Stimulated activated CD8-positive, alpha-beta memory T cell treated with anti-CD3 and anti-CD28 coated beads, Interleukin-15, amount 100 ng/mL, for 1 hour (primary cell): ENCODE measurements at regions not wholly inside any gene's neighbourhood (a gene's known extent, or its start where the extent isn't known, plus 50 kb on each side); places are given as distances from the start of the nearest gene placed in this dataset.
A peak's percentile ranks its signal among the peaks of the same experiment; 100 is the strongest.
"Not testable (repeated sequence)": the region's sequence is repeated elsewhere in the genome, so short reads cannot be mapped to it uniquely, and the experiment has no call there.

Experiments
- DNase-seq: peaks from one replicate; pipeline ENCODE4 v3.0.0-alpha.2; 2020; ENCODE audit warnings: low read depth

DNA sequence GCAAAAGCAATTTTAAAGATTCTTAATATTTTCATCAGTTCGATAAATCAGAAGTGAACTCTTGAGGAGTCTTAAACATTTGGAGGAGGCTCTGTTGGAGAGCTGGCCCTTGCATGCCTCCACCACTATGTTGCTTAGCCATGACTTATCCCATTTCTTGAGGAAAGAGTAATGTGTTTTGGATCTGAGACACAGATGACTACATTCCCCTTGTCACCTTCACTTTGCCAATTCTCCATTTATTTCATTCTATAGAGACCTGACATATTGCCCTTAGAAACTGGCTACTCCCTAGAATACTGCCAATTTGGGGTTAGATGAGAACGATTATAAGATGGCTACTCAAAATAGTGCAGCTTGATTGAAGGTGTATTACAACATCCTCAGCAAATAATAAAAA lies 157.4 kb upstream of the TMEM260 start:
- no peak for DNase-seq

DNA sequence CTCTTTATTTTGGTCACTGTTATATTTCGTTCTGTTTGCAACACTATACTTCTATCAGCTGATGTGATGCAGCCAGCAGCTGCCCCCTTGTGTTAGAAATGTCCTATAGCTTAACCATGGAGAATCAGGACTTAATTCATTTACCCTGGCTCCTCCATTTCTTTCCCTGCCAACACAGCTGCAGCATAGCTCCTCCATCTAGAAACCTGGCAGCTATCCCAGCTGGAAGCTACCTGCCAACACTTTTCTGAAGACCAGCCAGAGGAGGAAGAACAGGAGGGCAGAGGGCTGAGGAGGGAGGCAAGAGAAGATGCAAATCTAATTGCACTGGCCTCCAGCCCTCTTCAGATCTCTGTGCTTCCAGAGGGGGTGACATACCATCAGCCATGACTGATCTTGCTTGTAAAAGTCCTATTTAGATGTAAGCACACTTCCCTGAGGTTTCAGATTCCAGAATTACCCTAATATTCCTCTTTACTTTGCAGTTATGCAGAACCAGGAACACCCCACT lies 156.8 kb upstream of the TMEM260 start:
- no peak for DNase-seq

DNA sequence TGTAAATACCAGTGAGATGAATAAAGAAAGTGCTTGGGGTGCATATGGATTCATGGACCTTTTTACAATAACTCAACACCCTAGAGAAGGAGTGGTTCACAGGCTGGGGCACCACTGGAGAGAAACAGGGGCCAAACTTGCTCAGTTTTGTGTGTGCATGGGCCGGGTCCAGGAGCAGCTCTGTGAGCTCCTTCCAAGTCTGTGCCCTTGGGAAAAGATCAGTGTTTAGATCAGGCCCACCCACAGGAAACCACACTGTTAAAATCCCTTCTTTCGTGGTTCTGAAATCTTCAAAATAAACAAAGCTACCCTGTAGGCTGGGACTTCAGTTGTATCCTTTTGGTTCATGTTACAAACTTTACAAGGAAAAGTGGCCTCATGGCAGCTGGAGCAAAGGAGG lies 156.1 kb upstream of the TMEM260 start:
- no peak for DNase-seq

DNA sequence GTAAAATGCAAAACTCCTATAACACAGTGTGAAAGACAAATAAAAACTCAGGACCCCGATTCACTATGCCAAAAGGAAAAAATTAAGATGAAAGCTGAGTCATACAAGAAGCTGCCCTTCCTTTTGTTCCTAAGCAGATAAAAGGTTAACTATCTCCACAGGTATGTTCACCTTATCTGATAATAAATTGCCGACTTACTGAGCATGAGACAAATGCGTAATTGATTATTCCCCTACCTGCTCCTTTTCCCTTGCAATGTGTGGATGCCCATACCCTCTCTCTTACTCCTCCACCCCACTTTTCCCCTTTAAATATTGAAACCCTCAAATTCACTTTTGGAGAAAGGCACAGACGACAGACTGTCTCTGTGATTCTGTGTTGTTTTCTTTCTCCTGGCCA lies 148.6 kb upstream of the TMEM260 start:
- no peak for DNase-seq

DNA sequence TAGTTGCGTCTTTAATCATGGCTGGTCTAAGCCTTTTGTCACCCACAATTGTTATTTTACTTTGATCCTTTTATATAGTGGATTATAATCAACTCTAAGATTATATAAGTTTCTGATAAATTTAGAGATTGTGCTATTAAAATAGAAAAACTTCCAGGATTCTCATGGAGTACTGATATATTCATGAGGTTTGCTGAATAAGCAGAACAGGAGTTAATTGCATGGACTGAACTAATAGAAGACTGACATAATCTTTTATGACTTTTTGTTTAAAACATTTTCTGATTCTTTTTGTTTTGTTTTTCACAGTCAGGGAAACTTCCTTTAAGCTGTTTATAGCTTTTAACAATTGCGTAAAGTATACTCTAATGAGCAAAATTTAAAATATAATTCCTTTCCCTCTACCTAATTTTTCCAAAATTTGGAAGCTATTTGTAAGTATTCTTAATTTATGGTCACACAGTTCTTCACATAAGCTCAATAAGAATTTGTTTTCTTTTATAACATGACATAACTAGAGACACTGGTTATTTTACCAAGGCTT lies 129.9 kb upstream of the TMEM260 start:
- no peak for DNase-seq

DNA sequence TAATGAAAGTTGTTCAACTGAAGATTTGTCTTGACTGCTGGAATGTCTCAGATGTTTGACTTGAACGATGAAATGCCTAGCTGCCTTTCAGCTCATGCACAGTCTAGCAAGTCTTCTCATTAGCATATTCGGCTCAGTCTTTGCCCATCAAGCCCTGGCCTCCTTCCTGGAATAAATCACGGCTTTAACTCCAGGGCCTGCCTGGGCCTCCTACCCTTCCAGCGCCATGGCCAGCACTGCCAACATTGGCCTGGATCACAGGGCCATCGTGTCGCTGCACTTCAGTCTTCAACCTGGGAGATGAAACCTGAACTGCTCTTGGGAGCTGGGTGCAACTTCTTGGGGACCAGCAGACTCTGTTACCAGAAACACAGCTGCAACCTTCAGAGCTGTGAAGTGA lies 126.7 kb upstream of the TMEM260 start:
- no peak for DNase-seq

DNA sequence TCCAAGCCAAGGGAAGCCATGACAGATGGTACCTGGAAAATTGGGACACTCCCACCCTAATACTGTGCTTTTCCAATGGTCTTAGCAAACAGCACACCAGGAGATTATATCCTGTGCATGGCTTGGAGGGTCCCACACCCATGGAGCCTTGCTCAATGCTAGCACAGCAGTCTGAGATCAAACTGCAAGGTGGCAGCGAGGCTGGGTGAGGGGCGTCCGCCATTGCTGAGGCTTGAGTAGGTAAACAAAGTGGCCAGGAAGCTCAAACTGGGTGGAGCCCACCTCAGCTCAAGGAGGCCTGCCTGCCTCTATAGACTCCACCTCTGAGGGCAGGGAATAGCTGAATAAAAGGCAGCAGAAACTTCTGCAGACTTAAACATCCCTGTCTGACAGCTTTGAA lies 124.9 kb upstream of the TMEM260 start:
- DNase-seq, result not testable (repeated sequence)

DNA sequence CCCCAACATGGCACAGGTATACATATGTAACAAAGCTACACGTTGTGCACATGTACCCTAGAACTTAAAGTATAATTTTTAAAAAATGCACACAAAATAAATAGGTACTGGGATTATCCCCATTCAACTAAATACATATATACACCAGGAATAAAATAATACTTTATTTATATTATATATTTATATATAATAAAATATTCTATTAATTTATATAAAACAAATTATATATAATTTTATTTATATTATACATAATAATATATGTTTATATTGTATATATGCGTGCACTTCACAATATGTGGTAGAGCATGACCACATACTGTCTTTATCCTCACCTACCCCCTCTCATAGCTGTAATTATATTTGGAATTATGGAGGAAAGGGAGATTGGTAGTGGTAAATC lies 119.1 kb upstream of the TMEM260 start:
- DNase-seq, result no peak

DNA sequence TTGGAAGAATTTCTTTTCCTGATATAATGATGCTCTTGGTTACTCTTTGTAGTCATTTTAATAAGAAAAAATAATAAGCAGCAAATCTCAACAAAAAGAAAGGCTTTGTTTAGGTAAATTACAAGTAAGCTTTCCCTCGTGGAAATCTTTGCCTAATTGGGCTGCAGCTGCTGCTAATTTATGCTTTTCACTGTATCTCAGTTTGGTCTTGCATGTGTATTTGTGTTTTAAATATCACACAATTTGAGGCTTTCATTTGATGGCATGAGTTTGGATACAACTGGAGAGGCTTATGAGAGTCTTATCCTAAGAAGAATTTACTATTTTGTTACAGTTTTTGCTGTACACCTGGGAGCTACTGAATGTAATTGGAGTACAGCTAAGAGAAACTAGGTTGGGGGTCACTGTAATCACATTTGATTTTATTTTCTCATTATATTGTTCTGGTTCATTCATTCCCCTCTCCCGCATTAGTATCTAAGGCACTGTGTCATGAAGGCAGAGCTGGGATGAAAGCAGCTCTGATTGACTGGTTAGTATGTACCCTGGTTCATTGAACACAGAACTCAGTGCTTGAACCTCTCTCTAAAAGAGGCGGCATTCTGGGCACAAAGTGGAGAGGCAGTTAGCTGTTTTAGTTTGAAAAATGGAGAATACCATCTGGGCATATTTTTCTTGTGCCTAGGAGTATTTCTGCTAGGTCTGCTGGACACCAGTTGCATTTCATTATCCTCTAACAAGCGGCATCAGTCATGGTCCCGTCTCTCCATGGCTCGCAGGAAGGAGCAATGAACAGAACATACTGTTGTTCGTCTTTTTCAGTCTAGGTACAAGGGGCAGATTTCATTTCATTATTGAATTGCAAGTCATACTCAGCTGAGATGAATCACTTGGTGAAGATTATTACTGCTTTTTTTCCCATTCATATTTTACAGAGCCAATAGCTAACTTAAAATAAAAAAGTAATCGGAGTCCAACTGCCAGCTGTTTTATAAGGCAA lies 118.0 kb upstream of the TMEM260 start:
- DNase-seq, result no peak

DNA sequence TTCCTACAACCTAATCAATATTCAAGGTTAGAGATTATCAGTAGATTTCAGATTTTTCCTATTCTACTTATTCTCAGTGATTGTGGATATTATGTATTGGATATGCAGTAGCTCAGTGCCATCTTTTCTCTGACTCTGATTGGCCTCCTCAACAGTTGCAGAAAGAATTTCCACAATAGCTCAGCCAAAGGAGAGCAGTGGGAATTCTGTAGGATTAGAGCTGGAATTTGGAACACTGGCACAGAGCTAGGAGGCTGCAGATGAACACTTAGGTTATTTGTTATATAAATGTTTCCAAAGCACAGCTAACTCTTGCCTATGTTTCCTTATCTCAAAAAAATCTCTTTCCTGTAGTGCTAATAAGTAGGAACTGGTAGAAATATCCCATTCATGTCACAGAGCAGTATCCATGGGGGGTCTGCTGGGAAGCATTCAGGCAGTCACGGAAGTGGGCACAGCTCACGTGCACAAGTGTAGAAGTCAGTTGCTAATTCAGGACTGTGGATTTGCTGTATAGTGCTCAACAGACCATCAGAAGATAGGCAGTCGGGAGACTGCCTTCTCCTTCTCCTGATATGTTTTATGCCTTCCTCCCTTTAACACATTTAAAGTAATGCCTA lies 116.2 kb upstream of the TMEM260 start:
- no peak for DNase-seq

DNA sequence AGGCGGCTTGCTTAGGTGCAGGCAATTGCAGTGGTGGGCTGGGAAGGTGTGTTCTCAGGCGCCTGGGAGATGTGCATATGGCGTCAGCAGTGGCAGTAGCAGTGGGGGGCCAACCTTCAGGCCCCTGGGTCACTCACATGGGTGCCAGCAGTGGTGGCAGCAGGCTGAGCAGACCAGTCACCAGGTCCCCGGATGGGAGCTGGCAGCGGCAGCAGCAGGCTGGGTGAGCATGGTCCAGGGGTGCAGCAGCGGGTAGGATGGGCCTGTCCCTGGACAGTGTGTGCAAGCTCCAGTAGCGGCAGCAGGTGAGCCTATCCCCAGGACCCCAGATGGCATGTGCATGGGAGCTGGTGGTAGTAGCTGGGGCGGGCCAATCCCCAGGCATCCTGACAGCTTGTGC lies 108.5 kb upstream of the TMEM260 start:
- no peak for DNase-seq

DNA sequence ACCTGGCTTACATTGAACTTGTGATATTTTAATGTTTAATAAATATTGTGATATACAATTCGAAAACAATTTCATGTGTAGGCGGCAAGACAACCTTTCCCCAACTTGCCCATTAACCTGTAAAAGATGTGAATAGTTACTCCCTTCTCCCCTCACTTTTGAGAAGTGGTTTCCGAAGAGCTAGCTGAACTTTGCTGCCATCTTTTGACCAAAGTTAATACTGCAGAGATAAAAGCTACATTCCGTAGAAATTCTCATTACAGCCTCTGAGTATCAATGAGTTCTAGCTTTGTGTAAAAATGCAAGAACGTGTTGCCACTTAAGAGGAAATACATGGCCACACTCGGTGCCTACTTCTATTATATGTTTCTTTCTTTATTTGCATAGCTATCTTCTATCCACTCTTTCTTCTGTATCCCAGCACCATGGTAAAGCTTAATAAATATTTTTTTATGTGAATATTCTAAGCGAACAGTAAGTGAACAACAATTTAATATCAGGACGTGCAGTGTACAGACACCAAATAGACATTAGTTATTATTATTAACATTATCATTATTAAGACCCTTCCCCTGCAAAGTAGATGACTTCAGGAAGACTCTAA lies 105.1 kb upstream of the TMEM260 start:
- no peak for DNase-seq

DNA sequence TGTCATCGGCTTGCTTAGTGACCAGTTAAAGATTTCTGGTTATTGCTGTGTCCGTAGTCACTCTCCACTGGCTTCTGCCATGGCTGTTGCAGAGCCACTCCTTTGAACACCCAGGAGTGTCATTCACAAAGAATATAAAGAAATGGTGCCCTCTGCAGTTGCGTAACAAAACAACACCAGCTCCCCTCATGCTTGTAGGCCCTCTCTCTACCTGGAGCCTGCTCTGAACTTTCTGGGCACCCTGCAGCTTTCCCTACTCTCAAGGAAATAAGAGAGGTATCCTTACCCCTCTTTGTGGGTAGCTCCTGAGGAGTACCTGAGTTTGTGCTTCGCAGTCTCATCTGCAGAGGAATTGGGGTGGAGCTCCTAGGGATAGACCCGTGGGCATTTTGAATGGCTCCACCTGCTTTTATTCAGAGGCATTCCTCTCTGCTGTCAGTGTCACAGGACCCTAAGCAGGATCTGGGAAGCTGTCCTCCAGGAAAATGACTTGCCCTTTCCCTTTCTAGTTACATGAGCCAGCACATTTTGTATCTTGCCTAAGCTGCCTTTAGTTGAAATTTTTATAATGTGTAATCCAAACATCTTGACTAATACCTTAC lies 97.2 kb upstream of the TMEM260 start:
- no peak for DNase-seq

DNA sequence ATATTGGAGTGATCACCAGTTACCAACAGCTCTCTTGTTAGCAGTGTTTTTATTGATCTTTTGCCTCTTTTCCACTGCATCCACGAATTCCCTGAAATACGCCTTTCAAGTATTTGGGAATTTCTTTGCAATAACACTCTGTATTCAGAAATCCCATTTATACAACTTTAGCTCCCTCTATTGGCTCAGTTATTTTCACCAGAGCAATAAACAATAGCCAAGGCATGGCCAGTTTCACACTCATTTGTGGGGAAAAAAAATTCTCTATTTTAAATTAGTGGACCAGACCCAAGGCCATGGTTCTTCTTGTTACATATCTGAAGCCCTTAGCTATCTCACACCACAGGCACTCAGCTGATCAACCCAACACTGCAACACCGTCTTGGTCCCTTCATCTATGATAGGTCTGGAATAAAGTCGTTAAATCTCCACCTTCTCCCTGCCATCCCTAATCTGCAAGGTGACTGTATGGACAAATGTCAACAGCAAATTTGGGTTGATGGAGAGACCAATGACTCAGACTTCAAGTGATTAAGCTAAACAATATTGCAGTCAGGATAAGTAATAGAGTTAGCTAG lies 92.4 kb upstream of the TMEM260 start:
- no peak for DNase-seq

DNA sequence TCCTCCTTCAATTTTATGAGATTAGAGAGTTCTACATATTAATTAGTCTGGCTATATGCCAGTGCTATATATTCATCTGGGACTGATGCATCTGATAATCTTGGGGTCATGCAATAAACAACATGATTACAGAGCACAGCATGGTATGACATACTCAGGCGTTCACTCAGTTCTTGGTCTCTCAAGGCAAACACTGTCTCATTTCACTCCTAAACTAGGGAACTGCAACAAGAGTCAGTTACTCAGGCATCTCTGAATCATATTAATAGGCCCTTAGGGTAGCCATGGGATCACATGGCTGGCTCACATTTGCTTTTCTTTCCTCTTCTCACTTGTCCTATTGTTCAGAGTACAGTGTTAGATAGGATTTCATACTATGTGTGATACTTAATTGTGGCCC lies 91.8 kb upstream of the TMEM260 start:
- no peak for DNase-seq

DNA sequence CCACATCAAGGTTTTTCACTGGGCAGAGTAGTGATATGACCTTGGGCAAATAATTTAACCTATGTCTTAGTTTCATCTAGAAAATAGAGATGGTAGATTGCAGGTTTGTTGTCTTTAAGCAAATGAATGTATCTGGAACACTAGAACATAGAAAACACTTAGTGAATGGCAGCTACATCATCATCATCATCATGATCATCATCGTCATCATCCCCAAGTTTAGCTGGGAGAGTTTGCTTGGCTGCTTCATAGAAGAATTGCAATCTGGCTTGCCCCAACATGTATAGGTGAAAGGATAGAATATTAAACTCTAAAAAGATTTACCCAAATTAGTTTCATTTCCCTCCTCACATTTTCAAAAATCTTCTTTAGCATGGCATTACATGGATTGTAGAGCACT lies 91.3 kb upstream of the TMEM260 start:
- no peak for DNase-seq

DNA sequence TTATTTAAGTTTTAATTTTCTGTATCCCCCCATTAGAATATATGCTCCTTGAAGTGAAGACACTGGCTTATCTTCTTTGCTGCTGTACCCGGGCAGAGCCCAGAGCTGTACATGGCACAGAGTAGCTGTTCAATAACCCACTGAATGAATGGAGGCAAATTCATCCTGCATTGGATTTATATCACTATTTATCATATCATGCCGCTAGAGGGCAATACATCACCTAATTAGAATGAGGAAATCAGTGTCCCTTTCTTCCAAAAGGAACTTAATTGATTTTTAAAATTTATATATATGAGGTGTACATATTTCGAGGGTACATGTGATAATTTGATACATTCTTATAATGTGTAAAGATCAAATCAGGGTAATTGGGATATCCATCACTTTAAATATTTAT lies 89.2 kb upstream of the TMEM260 start:
- DNase-seq, result no peak

DNA sequence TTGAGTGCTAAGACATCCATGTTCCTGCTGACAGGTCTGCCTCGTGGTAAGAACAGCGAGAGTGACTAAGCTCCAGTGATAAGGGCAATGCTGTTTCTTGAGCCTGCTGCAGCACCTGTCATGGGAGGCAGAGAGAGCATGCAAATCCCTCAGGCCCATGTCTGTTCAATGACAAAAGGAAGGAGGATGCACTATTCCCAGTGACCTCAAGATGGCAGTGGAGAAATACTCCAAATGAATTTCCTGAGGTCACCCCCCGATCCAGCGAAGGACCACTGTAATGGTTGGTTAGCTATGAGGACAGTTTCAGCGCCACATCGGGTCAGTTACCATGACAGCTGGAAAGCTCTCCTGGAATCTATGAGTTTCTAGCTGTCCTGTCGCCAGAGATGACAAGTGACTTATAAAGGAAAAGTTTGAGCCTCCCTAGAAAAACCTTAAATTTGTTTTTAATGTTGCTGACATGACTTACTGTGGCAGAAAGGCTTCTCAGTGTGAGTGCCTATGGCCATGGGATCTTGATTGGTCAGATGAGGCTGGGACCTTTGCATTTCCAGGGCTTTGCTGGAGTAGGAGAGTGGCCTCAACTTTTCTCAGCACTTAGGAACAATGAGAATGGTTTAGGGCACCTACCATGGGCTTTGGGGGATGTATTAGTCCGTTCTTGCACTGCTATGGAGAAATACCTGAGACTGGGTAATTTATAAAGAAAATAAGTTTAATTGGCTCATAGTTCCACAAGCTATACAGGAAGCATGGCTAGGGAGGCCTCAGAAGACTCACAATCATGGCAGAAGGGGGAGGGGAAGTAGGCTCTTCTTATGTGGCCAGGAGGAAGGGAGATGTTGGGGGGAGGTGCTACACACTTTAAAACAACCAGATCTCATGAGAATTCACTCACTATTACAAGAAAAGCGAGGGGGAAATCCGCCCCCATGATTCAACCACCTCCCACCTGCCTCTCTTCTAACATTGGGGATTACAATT lies 88.0 kb upstream of the TMEM260 start:
- peak; percentile 10 for DNase-seq

DNA sequence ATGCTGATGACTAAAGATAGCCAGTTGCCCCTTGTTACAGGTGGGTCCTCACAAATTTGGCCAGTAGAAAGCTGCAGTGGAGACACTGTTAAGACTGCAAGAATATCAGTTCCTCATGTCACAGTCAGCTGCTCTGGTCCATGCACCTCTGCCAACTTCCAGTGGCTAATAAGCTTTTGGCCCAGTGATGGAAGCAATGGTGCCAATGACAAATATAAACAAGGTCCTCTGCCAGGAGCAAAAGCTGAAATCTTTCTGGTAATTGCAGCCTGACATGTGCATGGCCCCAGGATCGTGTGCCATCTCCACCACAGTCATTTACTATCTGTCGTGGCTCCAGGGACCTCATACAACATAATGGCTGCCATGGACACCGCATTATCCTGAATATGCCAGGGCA lies 85.4 kb upstream of the TMEM260 start:
- no peak for DNase-seq

DNA sequence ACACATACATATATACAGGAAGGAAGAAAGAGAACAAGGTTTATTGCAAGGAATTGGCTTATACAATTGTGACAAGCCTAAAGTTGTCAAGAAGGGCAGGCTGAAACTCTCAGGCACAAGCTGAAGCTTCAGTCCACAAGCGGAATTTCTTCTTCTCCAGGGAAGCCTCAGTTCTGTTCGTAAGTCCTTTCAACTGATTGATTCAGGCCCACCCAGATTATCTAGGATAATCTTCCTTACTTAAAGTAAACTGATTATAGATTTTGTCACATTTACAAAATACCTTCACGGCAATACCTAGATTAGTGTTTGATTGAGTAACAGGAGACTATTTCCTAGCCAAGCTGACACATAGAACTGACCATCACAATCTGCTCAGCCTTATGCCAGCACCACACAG lies 81.5 kb upstream of the TMEM260 start:
- no peak for DNase-seq
